HG03066 (cell line): ENCODE measurements at regions not wholly inside any gene's neighbourhood (a gene's known extent, or its start where the extent isn't known, plus 50 kb on each side); places are given as distances from the start of the nearest gene placed in this dataset.
"Not testable (repeated sequence)": the region's sequence is repeated elsewhere in the genome, so short reads cannot be mapped to it uniquely, and the experiment has no call there.

Experiments
- ATAC-seq: cut with Tn5 transposase; IDR thresholded peaks from one replicate; pipeline ENCODE4 v1.9.1; 2021; ENCODE audit warnings: low read depth; ENCODE audit not compliant: unreplicated experiment

DNA sequence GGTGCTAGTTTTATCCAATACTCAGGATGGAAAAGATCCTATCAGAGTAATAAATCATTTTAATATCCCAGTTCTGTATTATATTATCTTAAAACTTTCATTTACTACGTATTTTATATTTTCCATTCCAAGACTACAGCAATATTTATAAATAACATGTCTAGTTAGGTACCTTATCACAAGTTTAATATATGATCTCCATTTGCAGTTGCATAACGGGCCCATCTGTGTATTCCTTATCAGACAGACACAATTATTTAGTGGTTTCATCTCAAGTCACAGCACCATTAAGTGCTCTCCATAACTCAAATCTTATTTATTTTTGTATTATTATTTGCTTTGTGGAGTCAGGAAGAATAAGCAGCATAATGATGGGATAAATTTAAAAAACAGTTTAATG is 333.9 kb downstream of the SH2D1A start:
- ATAC-seq: no peak

DNA sequence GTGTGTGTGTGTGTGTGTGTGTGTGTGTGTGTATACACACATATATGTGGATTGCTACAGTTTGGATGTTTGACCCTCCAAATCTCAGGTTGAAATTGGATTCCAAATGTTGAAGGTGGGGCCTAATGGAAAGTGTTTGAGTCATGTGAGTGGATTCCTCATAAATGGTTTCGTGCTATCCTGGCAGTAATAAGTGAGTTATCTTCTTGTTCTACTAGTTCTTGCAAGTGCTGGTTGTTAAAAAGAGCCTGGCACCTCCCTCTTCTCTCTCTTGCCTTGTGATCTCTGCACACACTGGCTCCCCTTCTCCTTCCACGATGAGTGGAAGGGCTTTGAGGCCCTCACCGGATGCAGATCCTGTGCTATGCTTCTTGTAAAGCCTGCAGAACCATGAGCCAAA is 344.1 kb downstream of the SH2D1A start:
- ATAC-seq: no peak

DNA sequence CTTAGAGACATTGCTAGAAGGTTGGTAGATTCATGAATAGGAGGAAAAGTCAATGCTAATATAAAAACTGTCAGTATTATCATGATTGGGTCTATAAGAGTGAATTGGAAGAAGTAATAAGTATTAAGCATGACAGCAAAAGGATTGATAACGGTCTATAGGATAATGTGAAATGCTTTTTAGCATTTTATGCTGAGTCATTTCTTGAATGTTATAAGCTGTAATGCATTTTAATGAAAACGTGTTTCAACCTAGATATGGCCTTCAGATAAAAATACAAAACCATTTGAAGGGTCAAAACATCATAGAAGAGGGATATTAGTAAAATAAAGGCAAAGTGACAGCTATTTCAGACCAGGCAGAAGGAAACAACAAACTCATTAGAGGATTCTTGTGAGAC is 353.5 kb downstream of the SH2D1A start:
- no peak for ATAC-seq

DNA sequence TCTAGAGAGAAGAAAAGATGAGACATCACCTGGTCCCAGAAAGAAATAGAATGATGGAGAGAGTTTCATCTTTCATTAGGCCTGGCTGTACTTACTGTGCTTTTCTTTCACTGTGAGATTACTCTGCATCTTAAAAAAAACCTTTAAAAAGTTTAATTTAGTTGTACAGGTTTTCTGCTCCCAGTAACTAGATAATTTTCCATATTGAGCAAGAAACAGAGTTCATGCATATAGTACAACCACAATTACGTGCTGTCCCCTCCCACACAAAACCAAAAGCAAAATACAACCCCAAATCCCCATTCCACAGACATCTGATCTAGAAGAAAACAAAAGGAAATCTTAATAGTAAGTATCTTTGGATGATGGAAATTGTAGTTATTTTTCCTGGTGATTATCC is 371.2 kb downstream of the SH2D1A start:
- no peak for ATAC-seq

GRCh38 chrX:124719060-124719459 is 372.7 kb downstream of the SH2D1A start:
- ATAC-seq: no peak

DNA sequence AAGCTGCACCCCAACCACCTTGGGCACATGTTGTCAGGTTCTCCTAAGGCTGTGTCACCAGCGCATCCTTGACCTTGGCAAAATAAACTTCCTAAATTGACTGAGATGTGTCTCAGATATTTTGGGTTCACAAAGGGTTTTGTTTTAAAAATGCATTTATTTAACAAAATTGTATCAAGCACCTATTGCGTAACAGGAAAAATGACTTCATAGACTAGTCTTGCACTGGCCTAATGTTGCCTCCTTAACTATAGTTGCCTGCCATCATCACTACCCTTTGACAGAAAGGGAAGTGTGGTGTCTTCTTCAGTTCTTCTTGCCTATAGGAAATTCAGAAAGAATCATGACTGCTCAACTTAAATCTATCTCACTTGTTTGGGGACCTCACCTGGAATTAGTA is 374.2 kb downstream of the SH2D1A start:
- ATAC-seq: no peak

DNA sequence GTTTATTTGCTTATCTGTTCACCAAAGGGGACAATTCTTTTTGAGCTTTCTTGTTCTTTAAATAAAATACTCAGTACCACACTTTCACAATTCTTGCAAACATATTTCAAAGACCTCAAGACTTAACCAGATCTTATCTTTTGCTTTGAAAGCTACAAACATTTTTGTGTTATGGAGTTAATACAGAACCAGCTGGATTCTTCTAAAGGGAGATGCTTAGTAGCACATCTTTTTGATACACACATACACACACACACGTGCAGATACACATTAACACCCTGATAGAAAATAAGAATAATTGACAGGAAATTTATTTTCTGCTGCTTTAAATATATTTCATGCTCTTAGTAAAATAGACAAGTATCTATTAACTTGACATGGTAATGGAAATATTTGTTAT is 379.1 kb downstream of the SH2D1A start:
- no peak for ATAC-seq

- ATAC-seq: no peak
Measured at GRCh38 chrX:124726292-124726691, 379.9 kb downstream of the SH2D1A start.

DNA sequence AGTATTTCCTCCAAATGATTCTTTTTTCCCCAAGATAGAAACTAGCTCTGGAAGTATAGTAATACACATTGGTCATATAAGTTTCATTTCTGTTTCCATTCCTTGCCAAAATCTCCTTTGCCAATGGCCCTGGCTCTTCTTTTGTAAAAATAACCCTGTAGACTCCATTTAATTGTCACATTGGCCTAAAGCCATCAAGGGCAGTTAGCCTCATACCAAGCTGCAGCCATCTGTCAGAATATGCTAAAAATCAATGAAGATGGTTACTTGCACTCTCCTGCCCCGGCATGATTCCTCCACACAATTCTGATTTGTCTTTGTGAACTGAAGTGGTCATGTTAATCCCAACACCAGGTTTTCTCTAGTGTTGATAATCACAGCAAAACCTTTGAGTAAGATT is 380.5 kb downstream of the SH2D1A start:
- no peak for ATAC-seq

GRCh38 chrX:124736553-124737270 is 390.3 kb downstream of the SH2D1A start:
- ATAC-seq: no peak

DNA sequence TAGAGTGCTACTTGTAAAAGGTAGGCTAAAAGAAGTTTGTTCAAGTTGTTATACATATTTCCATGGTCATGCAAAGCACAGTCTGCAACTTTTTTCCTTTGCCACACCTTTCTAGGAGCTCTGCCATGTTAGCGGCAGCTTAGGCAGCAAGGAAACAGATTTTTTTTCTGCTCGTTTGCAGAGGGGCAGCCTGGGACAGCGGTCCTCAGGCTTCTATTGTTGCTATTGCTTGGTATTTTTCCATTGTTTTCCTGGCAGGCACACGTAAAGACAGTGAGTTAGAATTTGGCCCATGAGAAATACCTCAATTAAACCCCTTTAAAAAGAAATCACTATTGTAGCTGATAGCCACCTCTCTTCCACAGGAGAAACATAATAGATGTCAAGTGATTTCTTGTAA is 391.4 kb downstream of the SH2D1A start:
- no peak for ATAC-seq

DNA sequence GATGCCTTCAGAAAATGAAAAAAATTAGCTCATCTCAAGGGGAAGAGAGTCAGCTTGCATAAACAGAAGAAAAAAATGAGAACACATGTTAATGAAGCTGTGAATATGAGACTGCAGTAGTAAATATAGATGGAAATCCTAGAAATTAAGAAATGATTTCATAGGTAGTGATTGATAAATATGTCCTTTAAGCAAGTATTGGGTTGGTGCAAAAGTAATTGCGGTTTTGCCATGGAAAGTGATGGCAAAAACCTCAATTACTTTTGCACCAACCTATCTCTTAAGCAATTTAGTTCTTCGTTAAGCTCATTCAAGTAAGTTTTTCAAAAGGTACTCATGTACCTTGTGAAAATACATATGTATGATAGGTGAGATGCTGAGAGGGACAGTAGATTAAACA is 400.9 kb downstream of the SH2D1A start:
- no peak for ATAC-seq

GRCh38 chrX:124764354-124764753 is 418.0 kb downstream of the SH2D1A start:
- ATAC-seq: no peak

DNA sequence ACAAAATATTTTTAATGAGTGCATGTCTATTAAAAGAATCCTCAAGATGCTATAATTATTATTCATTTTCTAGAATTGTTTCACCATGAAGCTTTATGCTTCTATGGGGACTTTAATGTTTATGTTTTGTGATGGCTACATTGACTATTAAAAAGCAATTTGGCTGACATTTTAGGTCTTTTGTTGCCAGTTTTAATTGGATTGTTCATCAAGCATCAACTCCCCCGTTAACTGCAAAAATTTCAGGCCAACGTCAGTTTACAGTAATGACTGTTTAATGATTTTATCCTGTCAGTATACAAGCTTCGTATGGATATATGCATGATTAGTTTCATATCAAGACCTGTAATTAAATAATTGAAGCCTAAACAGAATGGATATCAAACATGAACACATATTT is 422.8 kb downstream of the SH2D1A start:
- no peak for ATAC-seq

- no peak for ATAC-seq
Measured at GRCh38 chrX:124771292-124771691, 424.9 kb downstream of the SH2D1A start.

DNA sequence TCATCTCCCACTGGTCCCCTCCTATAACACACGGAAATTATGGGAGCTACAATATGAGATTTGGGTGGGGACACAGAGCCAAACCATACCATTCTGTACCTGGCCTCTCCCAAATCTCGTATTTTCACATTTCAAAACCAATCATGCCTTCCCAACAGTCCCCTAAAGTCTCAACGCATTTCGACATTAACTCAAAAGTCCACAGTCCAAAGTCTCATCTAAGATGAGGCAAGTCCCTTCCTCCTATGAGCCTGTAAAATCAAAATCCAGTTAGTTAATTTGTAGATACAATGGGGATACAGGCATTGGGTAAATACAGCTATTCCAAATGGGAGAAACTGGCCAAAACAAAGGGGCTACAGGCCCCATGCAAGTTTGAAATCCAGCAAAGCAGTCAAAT is 441.9 kb downstream of the SH2D1A start:
- not testable (repeated sequence) for ATAC-seq

DNA sequence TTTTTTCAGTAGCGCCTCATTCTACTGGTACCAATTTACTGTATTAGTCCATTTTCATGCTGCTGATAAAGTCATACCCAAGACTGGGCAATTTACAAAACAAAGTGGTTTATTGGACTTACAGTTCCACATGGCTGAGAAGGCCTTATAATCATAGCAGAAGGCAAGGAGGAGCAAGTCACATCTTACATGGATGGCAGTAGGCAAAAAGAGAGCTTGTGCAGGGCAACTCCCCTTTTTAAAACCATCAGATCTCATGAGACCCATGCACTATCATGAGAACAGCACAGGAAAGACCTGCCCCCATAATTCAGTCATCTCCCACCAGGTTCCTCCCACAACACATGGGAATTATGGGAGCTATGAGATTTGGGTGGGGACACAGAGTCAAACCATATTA is 443.5 kb downstream of the SH2D1A start:
- ATAC-seq: not testable (repeated sequence)

GRCh38 chrX:124791492-124792095 is 445.2 kb downstream of the SH2D1A start:
- no peak for ATAC-seq

DNA sequence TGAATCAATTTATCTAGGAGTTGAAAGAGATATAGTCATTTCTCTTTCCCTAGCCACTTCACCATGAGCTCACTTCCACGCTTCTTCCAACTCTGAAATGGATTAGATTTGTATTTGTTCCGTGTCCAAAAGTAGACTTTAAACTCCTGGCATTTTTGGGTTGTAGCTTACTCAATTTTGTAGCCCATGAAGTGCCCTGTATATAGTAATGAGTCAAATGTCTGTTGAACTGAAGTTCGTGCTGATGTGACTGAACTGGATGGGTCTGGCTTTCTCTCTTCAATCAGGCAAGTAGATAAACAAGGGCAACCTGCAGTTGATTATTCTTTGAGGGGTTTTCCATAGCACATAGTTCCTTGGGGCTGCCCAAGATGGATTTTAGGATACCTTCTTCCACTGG is 450.6 kb downstream of the SH2D1A start:
- no peak for ATAC-seq

DNA sequence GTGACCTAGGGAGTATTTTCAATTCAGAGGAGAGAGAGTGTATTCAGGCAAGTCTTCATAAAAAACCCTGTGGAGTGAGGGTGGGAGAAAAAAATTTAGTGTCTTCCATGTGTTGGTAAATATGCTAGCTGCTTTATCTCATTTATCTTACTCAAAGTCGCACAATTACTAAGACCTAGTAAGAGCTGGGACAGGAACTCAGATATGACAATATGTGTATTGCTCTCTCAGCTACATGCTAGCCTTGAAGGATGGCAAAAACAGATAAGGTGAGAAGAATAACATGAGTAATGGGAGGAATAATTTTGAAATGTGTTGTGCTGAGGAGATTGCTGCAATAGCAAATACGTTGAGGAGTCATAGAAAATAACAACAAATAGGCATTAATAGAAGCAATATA is 458.6 kb downstream of the SH2D1A start:
- no peak for ATAC-seq

DNA sequence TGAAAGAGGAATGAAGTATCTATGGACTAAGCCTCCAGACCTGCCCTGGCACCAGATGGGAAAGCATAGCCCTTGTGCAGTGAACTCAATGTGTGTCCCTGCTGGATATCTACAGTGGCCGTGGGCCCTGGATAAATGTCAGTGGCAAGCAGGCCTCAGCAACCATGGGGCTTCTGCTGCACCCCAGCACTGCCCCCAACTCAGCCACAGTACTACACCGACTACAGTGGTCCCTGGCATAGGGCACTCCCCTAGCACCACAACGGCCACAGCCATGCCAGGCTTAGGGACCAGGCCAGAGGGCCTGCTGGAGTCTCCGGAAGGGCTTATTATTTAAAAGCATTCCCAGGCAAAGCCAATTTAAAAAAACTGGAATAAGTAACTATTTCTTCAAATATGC is 459.1 kb downstream of the SH2D1A start:
- ATAC-seq: no peak

GRCh38 chrX:124814106-124814505 is 467.7 kb downstream of the SH2D1A start:
- no peak for ATAC-seq

DNA sequence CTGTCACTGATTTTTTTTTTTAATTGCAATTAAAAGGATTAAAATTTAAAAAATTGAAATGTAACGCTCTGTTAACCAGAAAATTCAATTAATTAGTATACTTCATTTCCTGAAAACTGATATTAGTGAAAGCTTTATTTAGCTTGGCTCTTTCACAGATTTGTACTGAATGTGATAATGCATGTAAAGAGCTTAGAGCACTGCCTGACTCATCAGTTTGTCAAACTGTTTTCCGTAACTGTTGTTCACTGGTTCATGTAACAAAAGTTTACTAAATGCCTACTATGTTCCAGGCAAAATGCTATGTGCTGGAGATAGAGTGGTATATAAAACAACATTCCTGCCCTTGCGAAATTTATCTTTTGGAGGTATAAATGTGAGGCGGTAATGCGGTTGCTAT is 471.7 kb downstream of the SH2D1A start:
- ATAC-seq: no peak
